ENCODE measurements at regions not wholly inside any gene's neighbourhood (a gene's known extent, or its start where the extent isn't known, plus 50 kb on each side); places are given as distances from the start of the nearest gene placed in this dataset.
A peak's percentile ranks its signal among the peaks of the same experiment; 100 is the strongest.

- no peak overlapping the region for H3K4me2 ChIP-seq (ENCODE audit: insufficient read depth, low read length)
- 0% methylated on average over 2 of the region's 2 CpGs for WGBS (ENCODE audit: insufficient coverage, low coverage, missing lambda C conversion rate)
- intact Hi-C loops (cut with micrococcal nuclease), result no loop called here
- POLR2A ChIA-PET, result interaction anchor here (0.6 kb wide), 1 partner anchor 135 kb away, joined by 3 read pairs; no protein-coding TSS in a partner anchor
- no peak overlapping the region for H2AFZ ChIP-seq (ENCODE audit: low read depth, low read length)
- no peak for FAIRE-seq
- H3K79me2 ChIP-seq (ENCODE audit: control insufficient read depth, insufficient read depth, low read length), result no peaks in the 10 kb centered on the region
- no peak overlapping the region for H3K9ac ChIP-seq (ENCODE audit: insufficient read depth in 1 of 2, low read depth in 2 of 2, low read length in 2 of 2)
- no peaks in the 10 kb centered on the region for H3K27me3 ChIP-seq (ENCODE audit: control insufficient read depth in 2 of 2, insufficient read depth in 2 of 2, low read length in 2 of 2)
- H4K20me1 ChIP-seq (replicated peaks; ENCODE audit: control insufficient read depth, insufficient read depth, low read length), result no peaks in the 10 kb centered on the region
- CTCF ChIA-PET (ENCODE audit: low intra/inter-chr PET ratio), result no interaction called here
- ATAC-seq, result no peak
- no peak for TF ChIP-seq C11orf30 (IDR thresholded peaks at IDR 0.05; ENCODE audit: low read depth)
- in situ Hi-C loops (cut with MboI), result no loop called here
- H3K4me1 ChIP-seq (replicated peaks in 1 of 2; ENCODE audit: control insufficient read depth in 2 of 2, insufficient read depth in 2 of 2, low read length in 2 of 2), result peaks cover 0 to 5% of the 10 kb centered on the region in 2 experiments; a peak in 2 of 5 replicates
- DNase-seq (ENCODE audit: extremely low read depth in 1 of 4, low spot score in 3 of 4), result no peak
- H3K4me3 ChIP-seq, result no peak overlapping the region
- H3K9me1 ChIP-seq (ENCODE audit: control insufficient read depth, insufficient read depth, low read length), result no peaks in the 10 kb centered on the region
- H3K36me3 ChIP-seq (ENCODE audit: control insufficient read depth, insufficient read depth, low read length), result no peaks in the 10 kb centered on the region
- no peaks in the 10 kb centered on the region for H3K9me3 ChIP-seq (replicated peaks; ENCODE audit: control insufficient read depth, insufficient read depth, low read depth, low read length)
- BruUV-seq (replicated peaks), result no TSS peak
- H3K27ac ChIP-seq (ENCODE audit: extremely low read depth, low read depth, low read length), result no peak overlapping the region
Measured at GRCh38 chr6:133805876-133806275, 83.0 kb upstream of the TCF21 start.

DNA sequence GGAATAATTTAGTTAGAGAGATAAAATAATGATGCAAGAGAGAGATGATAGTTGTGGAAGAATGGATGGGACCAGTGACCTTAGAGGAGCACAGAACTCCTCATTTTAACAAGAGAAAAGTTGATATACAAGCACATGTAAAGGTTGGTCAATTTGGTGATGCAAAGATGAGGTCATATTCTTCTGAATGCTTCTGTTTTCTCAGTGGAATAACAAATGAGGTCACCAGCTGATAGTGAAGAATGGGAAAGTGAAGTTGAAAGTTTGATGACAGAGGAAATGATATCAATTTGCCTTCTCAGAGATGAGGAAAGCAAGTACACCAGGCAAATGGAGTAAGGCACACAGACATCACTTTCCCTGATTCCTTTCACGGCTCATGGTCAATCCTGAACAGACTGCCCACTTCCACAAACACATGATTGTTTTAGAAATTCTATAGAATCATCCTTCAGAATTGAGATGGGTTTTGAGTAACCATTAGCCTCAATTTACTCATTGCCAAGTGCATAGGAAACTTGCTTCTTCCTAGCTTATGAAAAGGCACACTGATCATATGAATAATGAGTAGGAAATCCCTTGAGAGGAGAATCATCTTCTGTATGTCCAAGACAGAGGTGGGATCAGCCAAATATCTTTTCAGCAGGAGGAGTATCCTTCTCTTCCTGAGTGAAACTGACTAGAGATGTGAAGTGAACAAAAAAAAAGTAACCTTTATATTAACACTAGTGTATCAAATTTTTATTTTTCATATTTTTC, 82.4 kb upstream of the TCF21 start:
- H3K27ac ChIP-seq (ENCODE audit: extremely low read depth, low read depth, low read length), result no peak overlapping the region
- DNase-seq (ENCODE audit: extremely low read depth in 1 of 4, low spot score in 3 of 4) (no peak), FAIRE-seq (no peak), ATAC-seq (no peak)
- POLR2A ChIA-PET, result interaction anchor here (0.6 to 0.7 kb wide), 2 partner anchors 136 to 1167 kb away, joined by 3 read pairs; no protein-coding TSS in a partner anchor
- no peaks in the 10 kb centered on the region for H3K9me3 ChIP-seq (replicated peaks; ENCODE audit: control insufficient read depth, insufficient read depth, low read depth, low read length)
- intact Hi-C loops (cut with micrococcal nuclease), result no loop called here
- peaks cover 0 to 5% of the 10 kb centered on the region in 2 experiments; a peak in 2 of 5 replicates for H3K4me1 ChIP-seq (replicated peaks in 1 of 2; ENCODE audit: control insufficient read depth in 2 of 2, insufficient read depth in 2 of 2, low read length in 2 of 2)
- no TSS peak for BruUV-seq (replicated peaks)
- H3K27me3 ChIP-seq (ENCODE audit: control insufficient read depth in 2 of 2, insufficient read depth in 2 of 2, low read length in 2 of 2), result no peaks in the 10 kb centered on the region
- CTCF ChIA-PET (ENCODE audit: low intra/inter-chr PET ratio), result no interaction called here
- H3K4me2 ChIP-seq (ENCODE audit: insufficient read depth, low read length), result no peak overlapping the region
- no peak overlapping the region for H3K4me3 ChIP-seq
- no peaks in the 10 kb centered on the region for H3K9me1 ChIP-seq (ENCODE audit: control insufficient read depth, insufficient read depth, low read length)
- H3K36me3 ChIP-seq (ENCODE audit: control insufficient read depth, insufficient read depth, low read length), result no peaks in the 10 kb centered on the region
- 0% methylated on average over 1 of the region's 1 CpG for WGBS (ENCODE audit: insufficient coverage, low coverage, missing lambda C conversion rate)
- in situ Hi-C loops (cut with MboI), result no loop called here
- no peaks in the 10 kb centered on the region for H3K79me2 ChIP-seq (ENCODE audit: control insufficient read depth, insufficient read depth, low read length)
- no peaks in the 10 kb centered on the region for H4K20me1 ChIP-seq (replicated peaks; ENCODE audit: control insufficient read depth, insufficient read depth, low read length)
- TF ChIP-seq ATF7 (IDR thresholded peaks at IDR 0.05) (peak; percentile 16; the same call in 1 of the 2 replicates), ZNF347 (CRISPR knock-in tag; IDR thresholded peaks at IDR 0.05; ENCODE audit: low read depth) (no peak)
- TF ChIP-seq, protein P1, sequence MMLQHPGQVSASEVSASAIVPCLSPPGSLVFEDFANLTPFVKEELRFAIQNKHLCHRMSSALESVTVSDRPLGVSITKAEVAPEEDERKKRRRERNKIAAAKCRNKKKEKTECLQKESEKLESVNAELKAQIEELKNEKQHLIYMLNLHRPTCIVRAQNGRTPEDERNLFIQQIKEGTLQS (IDR thresholded peaks at IDR 0.05), result peak; percentile 71
- TF ChIP-seq, protein P1 (CRISPR knock-in tag; conservative IDR thresholded peaks at IDR 0.05), result no peak
- no peak overlapping the region for H2AFZ ChIP-seq (ENCODE audit: low read depth, low read length)
- H3K9ac ChIP-seq (ENCODE audit: insufficient read depth in 1 of 2, low read depth in 2 of 2, low read length in 2 of 2), result no peak overlapping the region

Data from K562 (cell line).